Peyer's patch (tissue), 4 donors: ENCODE measurements at regions not wholly inside any gene's neighbourhood (a gene's known extent, or its start where the extent isn't known, plus 50 kb on each side); places are given as distances from the start of the nearest gene placed in this dataset.
A peak's percentile ranks its signal among the peaks of the same experiment; 100 is the strongest.

ENCODE experiments used
- DNase-seq, 3 donors: peaks; one replicate each; pipeline ENCODE4 v3.0.0-alpha.2; 2017 to 2019
- H3K27ac ChIP-seq, 4 donors: fragments of 200-600 bp; sonication (generic); one replicate each; pipeline ENCODE4 v1.5.1; 2016 to 2019
- H3K27me3 ChIP-seq, 2 donors: fragments of 200-600 bp; sonication (generic); one replicate each; pipeline ENCODE4 v1.5.1; 2019
- H3K36me3 ChIP-seq, 3 donors: fragments of 200-600 bp; sonication (generic); one replicate each; pipeline ENCODE4 v1.5.1; 2016 to 2019
- H3K4me1 ChIP-seq, 4 donors: fragments of 200-600 bp; sonication (generic); one replicate each; pipeline ENCODE4 v1.5.1; 2016 to 2019
- H3K4me3 ChIP-seq, 4 donors: fragments of 200-600 bp; sonication (generic); 1 replicate in 3 of 4; 2 replicates in 1 of 4; pipeline ENCODE4 v1.5.1; 2016 to 2019; ENCODE audit warnings: mild to moderate bottlenecking in 1 of 4
- H3K9me3 ChIP-seq, 4 donors: fragments of 200-600 bp; sonication (generic); one replicate each; pipeline ENCODE4 v1.5.1; 2016 to 2019; ENCODE audit warnings: mild to moderate bottlenecking in 1 of 4
- POLR2A ChIP-seq, 2 donors: fragments of 450-650 bp; IDR thresholded peaks; one replicate each; pipeline ENCODE4 v1.5.1; 2017; ENCODE audit warnings: antibody characterized with exemption in 2 of 2, mild to moderate bottlenecking in 2 of 2, moderate library complexity in 2 of 2
- TF ChIP-seq, protein P1 (sequence below), 6 experiments: fragments of 450-650 bp in 4 of 6; fragments of 200-600 bp in 2 of 6; sonication (generic) in 1 of 6; IDR thresholded peaks; one replicate each; pipeline ENCODE4 v1.5.1; 2017 to 2019; ENCODE audit warnings: antibody characterized with exemption in 6 of 6, mild to moderate bottlenecking in 3 of 6, moderate library complexity in 1 of 6

DNA sequence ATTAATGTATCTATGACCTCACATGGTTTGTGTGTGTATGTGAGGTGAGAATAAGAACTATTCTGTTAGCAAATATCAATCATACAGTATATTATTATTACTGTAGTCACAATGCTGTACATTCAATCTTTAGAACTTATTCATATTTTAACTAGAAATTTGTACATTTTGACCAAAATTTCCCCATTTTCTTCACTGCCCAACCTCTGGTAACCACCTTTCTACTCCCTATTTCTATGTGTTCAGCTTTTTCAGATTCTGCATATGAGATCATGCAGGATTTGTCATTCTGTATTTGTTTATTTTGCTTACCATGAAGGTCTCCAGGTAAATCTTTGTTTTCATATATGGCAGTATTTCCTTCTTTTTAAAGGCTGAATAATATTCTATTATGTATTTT lies 607.9 kb downstream of the SLCO4C1 start:
- Histone ChIP-seq H3K9me3 (no peaks in the 10 kb centered on the region), H3K4me1 (no peaks in the 10 kb centered on the region), H3K27ac (no peak overlapping the region), H3K27me3 (no peaks in the 10 kb centered on the region), H3K36me3 (no peaks in the 10 kb centered on the region), H3K4me3 (no peak overlapping the region)
- no peak for TF ChIP-seq POLR2A (IDR thresholded peaks at IDR 0.05)
- TF ChIP-seq, protein P1, sequence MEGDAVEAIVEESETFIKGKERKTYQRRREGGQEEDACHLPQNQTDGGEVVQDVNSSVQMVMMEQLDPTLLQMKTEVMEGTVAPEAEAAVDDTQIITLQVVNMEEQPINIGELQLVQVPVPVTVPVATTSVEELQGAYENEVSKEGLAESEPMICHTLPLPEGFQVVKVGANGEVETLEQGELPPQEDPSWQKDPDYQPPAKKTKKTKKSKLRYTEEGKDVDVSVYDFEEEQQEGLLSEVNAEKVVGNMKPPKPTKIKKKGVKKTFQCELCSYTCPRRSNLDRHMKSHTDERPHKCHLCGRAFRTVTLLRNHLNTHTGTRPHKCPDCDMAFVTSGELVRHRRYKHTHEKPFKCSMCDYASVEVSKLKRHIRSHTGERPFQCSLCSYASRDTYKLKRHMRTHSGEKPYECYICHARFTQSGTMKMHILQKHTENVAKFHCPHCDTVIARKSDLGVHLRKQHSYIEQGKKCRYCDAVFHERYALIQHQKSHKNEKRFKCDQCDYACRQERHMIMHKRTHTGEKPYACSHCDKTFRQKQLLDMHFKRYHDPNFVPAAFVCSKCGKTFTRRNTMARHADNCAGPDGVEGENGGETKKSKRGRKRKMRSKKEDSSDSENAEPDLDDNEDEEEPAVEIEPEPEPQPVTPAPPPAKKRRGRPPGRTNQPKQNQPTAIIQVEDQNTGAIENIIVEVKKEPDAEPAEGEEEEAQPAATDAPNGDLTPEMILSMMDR (IDR thresholded peaks at IDR 0.05) = no peak
- DNase-seq = no peak

- no peak overlapping the region for H3K27ac ChIP-seq
- H3K9me3 ChIP-seq = no peaks in the 10 kb centered on the region
- no peaks in the 10 kb centered on the region for H3K4me1 ChIP-seq
- H3K36me3 ChIP-seq = no peaks in the 10 kb centered on the region
- no peaks in the 10 kb centered on the region for H3K27me3 ChIP-seq
- no peak for DNase-seq
- TF ChIP-seq POLR2A (IDR thresholded peaks at IDR 0.05) = no peak
- TF ChIP-seq, protein P1 (IDR thresholded peaks at IDR 0.05) = no peak
- H3K4me3 ChIP-seq = no peak overlapping the region
These were observed 608.6 kb downstream of the SLCO4C1 start for GRCh38 chr5:101687349-101687985.

DNA sequence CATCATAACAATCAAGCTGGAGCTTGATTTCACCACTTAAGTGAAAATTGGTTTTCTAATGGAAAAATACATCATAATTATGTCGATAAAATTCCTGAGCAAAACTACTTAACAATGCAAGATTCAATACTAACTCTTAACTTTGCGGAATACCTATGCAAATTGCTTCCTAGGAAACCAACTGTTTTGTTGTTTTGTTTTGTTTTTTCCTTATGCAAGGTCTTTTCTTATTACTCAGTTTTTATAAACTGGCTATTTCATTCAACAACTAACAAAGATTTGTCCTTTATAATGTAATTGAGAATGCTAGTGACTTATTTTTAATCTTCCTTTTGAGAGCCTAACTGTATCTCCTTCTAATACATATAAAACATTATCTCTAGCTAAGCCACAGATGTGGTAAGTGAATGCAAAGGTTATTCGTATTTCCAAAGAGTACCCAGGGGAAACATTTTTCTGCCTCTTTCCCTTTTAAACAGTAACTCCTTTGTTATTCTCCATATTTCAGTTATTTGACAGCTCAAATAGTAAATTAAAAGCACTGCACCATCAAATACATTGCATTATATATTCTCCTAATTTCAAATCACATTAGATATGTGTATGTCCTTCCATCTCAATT lies 609.4 kb downstream of the SLCO4C1 start:
- Histone ChIP-seq H3K4me1 (no peaks in the 10 kb centered on the region), H3K27me3 (no peaks in the 10 kb centered on the region), H3K9me3 (no peaks in the 10 kb centered on the region), H3K27ac (no peak overlapping the region), H3K4me3 (no peak overlapping the region), H3K36me3 (no peaks in the 10 kb centered on the region)
- DNase-seq = no peak
- TF ChIP-seq, protein P1 (IDR thresholded peaks at IDR 0.05) = no peak
- TF ChIP-seq POLR2A (IDR thresholded peaks at IDR 0.05) = no peak

GRCh38 chr5:101679816-101680215 lies 616.3 kb downstream of the SLCO4C1 start:
- DNase-seq = no peak
- no peaks in the 10 kb centered on the region for H3K27me3 ChIP-seq
- TF ChIP-seq POLR2A (IDR thresholded peaks at IDR 0.05) = no peak
- TF ChIP-seq, protein P1 (IDR thresholded peaks at IDR 0.05) = no peak
- no peak overlapping the region for H3K27ac ChIP-seq
- no peaks in the 10 kb centered on the region for H3K36me3 ChIP-seq
- H3K4me1 ChIP-seq = peaks cover 0 to 4% (median 0%) of the 10 kb centered on the region in 4 donors
- H3K4me3 ChIP-seq = no peak overlapping the region
- H3K9me3 ChIP-seq = no peaks in the 10 kb centered on the region

GRCh38 chr5:101678481-101679193 lies 617.4 kb downstream of the SLCO4C1 start:
- TF ChIP-seq, protein P1 (IDR thresholded peaks at IDR 0.05) = peak in 5 of 6 experiments; percentile 49 to 77 (median 75)
- TF ChIP-seq POLR2A (IDR thresholded peaks at IDR 0.05) = no peak
- Histone ChIP-seq H3K9me3 (no peaks in the 10 kb centered on the region), H3K36me3 (no peaks in the 10 kb centered on the region), H3K27me3 (no peaks in the 10 kb centered on the region), H3K4me1 (peaks cover 0 to 4% (median 0%) of the 10 kb centered on the region in 4 donors), H3K27ac (no peak overlapping the region), H3K4me3 (peak overlapping the region in 1 of 4 donors; percentile 2)
- peak in 2 of 3 donors; percentile 28 to 76 for DNase-seq
